ENCODE measurements at regions not wholly inside any gene's neighbourhood (a gene's known extent, or its start where the extent isn't known, plus 50 kb on each side); places are given as distances from the start of the nearest gene placed in this dataset.

DNA sequence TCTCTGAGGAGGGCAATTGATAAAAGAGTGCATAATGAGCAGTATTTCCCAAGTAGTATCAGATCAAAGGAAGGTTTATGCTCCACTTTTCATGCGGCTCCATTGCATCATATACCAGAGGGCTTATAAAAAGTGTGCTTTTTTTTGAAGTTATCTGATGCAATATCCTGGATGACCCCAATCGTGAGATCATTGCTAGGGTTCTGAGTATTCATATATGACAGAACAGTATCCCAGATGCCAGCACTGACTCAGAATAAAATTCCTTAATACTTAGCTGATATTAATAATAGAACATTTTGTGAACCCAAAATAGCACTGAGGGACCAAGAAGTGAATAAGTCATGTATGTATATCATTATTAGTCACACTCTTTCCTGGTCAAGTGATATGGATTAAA lies 945.5 kb upstream of the AGA start:
- TF ChIP-seq, protein P1, sequence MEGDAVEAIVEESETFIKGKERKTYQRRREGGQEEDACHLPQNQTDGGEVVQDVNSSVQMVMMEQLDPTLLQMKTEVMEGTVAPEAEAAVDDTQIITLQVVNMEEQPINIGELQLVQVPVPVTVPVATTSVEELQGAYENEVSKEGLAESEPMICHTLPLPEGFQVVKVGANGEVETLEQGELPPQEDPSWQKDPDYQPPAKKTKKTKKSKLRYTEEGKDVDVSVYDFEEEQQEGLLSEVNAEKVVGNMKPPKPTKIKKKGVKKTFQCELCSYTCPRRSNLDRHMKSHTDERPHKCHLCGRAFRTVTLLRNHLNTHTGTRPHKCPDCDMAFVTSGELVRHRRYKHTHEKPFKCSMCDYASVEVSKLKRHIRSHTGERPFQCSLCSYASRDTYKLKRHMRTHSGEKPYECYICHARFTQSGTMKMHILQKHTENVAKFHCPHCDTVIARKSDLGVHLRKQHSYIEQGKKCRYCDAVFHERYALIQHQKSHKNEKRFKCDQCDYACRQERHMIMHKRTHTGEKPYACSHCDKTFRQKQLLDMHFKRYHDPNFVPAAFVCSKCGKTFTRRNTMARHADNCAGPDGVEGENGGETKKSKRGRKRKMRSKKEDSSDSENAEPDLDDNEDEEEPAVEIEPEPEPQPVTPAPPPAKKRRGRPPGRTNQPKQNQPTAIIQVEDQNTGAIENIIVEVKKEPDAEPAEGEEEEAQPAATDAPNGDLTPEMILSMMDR (IDR thresholded peaks at IDR 0.05; ENCODE audit: borderline replicate concordance, extremely low read depth, low read length, poor library complexity, severe bottlenecking): no peak
- no peak for TF ChIP-seq EZH2 (IDR thresholded peaks at IDR 0.05; ENCODE audit: borderline replicate concordance, low read depth, low read length, severe bottlenecking)
